GM23338 (cell line): ENCODE measurements at regions not wholly inside any gene's neighbourhood (a gene's known extent, or its start where the extent isn't known, plus 50 kb on each side); places are given as distances from the start of the nearest gene placed in this dataset.

ENCODE experiments used
- ATAC-seq: fragments of 200-7000 bp; cut with Tn5 transposase; 3 replicates; pipeline ENCODE4 v1.9.1; 2020
- DNase-seq: peaks from one replicate; pipeline ENCODE4 v3.0.0-alpha.2; 2015; ENCODE audit warnings: low spot score
- H2AFZ ChIP-seq: fragments of 200-600 bp; sonication (generic); 2 replicates; pipeline ENCODE4 v1.8.0; 2016; ENCODE audit warnings: antibody characterized with exemption, mild to moderate bottlenecking, moderate library complexity
- H3F3A ChIP-seq: fragments of 200-600 bp; sonication (generic); replicated peaks from 2 replicates; pipeline ENCODE4 v1.8.0; 2017; ENCODE audit warnings: antibody characterized with exemption, mixed run types, low read depth
- H3K27ac ChIP-seq: fragments of 200-600 bp; sonication (generic); 2 replicates; pipeline ENCODE4 v1.6.1; 2016; ENCODE audit warnings: low read depth
- H3K27me3 ChIP-seq: fragments of 200-600 bp; sonication (generic); 2 replicates; pipeline ENCODE4 v1.8.0; 2016; ENCODE audit warnings: mild to moderate bottlenecking, mixed run types, moderate library complexity; ENCODE audit not compliant: insufficient read depth
- H3K36me3 ChIP-seq: fragments of 200-600 bp; sonication (generic); 2 replicates; pipeline ENCODE4 v1.8.0; 2016; ENCODE audit warnings: mild to moderate bottlenecking; ENCODE audit not compliant: insufficient read depth
- H3K4me1 ChIP-seq: fragments of 200-600 bp; sonication (generic); 2 replicates; pipeline ENCODE4 v1.8.0; 2016; ENCODE audit warnings: mild to moderate bottlenecking, moderate library complexity; ENCODE audit not compliant: insufficient read depth
- H3K4me2 ChIP-seq: fragments of 200-600 bp; sonication (generic); 2 replicates; pipeline ENCODE4 v1.7.1; 2017; ENCODE audit warnings: mixed run types
- H3K4me3 ChIP-seq: fragments of 200-600 bp; sonication (generic); 2 replicates; pipeline ENCODE4 v1.6.1; 2016; ENCODE audit warnings: mixed run types
- H3K79me2 ChIP-seq: fragments of 200-600 bp; sonication (generic); replicated peaks from 2 replicates; pipeline ENCODE4 v1.8.0; 2017; ENCODE audit warnings: mild to moderate bottlenecking; ENCODE audit not compliant: insufficient read depth
- H3K9me2 ChIP-seq: fragments of 200-600 bp; sonication (generic); 2 replicates; pipeline ENCODE4 v1.8.0; 2017; ENCODE audit not compliant: insufficient read depth
- H4K20me1 ChIP-seq: fragments of 200-600 bp; sonication (generic); replicated peaks from 2 replicates; pipeline ENCODE4 v1.8.0; 2017; ENCODE audit warnings: mild to moderate bottlenecking; ENCODE audit not compliant: insufficient read depth
- H3K27ac Mint-ChIP-seq: 2 replicates; pipeline ENCODE4 v1.8.0; 2020; ENCODE audit warnings: inconsistent platforms, mild to moderate bottlenecking, moderate library complexity, mixed read lengths
- H3K27me3 Mint-ChIP-seq: 3 replicates; pipeline ENCODE4 v1.8.0; 2022; ENCODE audit warnings: low read depth, mild to moderate bottlenecking, moderate library complexity, mixed read lengths, inconsistent platforms; ENCODE audit not compliant: insufficient read depth, poor library complexity
- H3K36me3 Mint-ChIP-seq: 3 replicates; pipeline ENCODE4 v1.8.0; 2021; ENCODE audit warnings: low read depth, mild to moderate bottlenecking, inconsistent platforms, moderate library complexity, mixed read lengths
- H3K4me1 Mint-ChIP-seq: 3 replicates; pipeline ENCODE4 v1.8.0; 2020; ENCODE audit warnings: mild to moderate bottlenecking, inconsistent platforms, mixed read lengths
- H3K4me3 Mint-ChIP-seq: 3 replicates; pipeline ENCODE4 v1.8.0; 2021; ENCODE audit warnings: moderate library complexity, mild to moderate bottlenecking, inconsistent platforms, mixed read lengths
- H3K9me3 Mint-ChIP-seq: 3 replicates; pipeline ENCODE4 v1.8.0; 2020; ENCODE audit warnings: moderate library complexity, mild to moderate bottlenecking, inconsistent platforms, mixed read lengths
- CREB1 ChIP-seq: fragments of 250-450 bp; sonication (Bioruptor Pico); IDR thresholded peaks from 2 replicates; pipeline ENCODE4 v1.5.0; 2020; ENCODE audit warnings: low read depth, mild to moderate bottlenecking, moderate library complexity
- EZH2 ChIP-seq: fragments of 200-600 bp; sonication (generic); IDR thresholded peaks from one replicate; pipeline ENCODE4 v1.8.0; 2017; ENCODE audit warnings: antibody characterized with exemption, mild to moderate bottlenecking, low read depth; ENCODE audit not compliant: unreplicated experiment
- EZH2phosphoT487 ChIP-seq: fragments of 200-600 bp; sonication (generic); IDR thresholded peaks from one replicate; pipeline ENCODE4 v1.8.1; 2018; ENCODE audit warnings: antibody characterized with exemption; ENCODE audit not compliant: unreplicated experiment
- JUNB ChIP-seq: IDR thresholded peaks from one replicate; pipeline ENCODE4 v1.6.1; 2016; ENCODE audit warnings: antibody characterized with exemption; ENCODE audit not compliant: unreplicated experiment
- STAT1 ChIP-seq: IDR thresholded peaks from one replicate; pipeline ENCODE4 v1.6.1; 2016; ENCODE audit warnings: antibody characterized with exemption; ENCODE audit not compliant: unreplicated experiment
- ZNF331 ChIP-seq: fragments of 250-450 bp; sonication (Bioruptor Pico); IDR thresholded peaks from 2 replicates; pipeline ENCODE4 v1.5.0; 2020; ENCODE audit warnings: low read depth, mild to moderate bottlenecking, moderate library complexity
- TF ChIP-seq, protein P1 (sequence below), 2 experiments: fragments of 200-600 bp in 1 of 2; sonication (generic) in 1 of 2; conservative IDR thresholded peaks; 2 replicates each; pipeline versions ENCODE4 v1.5.1 to v1.6.1; 2016 to 2017; ENCODE audit warnings: antibody characterized with exemption in 2 of 2, low read depth in 2 of 2, mild to moderate bottlenecking in 2 of 2, moderate library complexity in 1 of 2
- TF ChIP-seq, protein P2 (sequence below): IDR thresholded peaks from one replicate; pipeline ENCODE4 v1.6.1; 2018; ENCODE audit warnings: antibody characterized with exemption; ENCODE audit not compliant: unreplicated experiment

DNA sequence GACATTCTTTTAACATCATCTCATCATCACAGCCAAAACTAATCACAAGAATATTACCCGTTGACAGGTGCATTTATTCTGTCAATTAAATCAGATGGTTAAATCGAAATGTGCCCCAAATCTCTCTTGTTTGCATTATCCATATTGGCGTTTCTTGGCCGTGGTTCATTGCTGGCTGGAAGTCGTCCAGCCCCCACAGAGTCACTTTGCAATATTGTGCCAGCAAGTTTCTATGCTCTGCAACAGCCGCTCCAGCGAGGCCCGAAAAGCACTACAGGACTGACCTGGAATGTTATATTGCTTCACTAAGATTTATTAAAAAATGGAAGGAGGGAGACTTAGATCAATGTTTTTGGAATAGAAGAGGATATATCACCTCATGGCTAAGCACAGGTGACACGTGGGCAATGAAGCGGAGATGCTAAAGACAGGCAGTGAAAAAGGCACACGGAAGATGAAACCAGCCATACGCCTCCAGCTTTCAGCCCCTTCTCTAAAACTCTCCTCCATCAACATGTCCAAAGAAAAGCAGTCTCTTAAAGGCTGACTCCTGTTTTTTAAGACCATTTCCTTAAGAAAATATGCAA, 176.8 kb upstream of the VRK2 start:
- Mint-ChIP-seq H3K9me3 (no peaks in the 10 kb centered on the region), H3K27ac (no peak overlapping the region), H3K27me3 (peaks cover 2% of the 10 kb centered on the region), H3K4me1 (no peaks in the 10 kb centered on the region), H3K36me3 (no peaks in the 10 kb centered on the region), H3K4me3 (no peak overlapping the region)
- H3K79me2 ChIP-seq = no peaks in the 10 kb centered on the region
- ATAC-seq (no peak), DNase-seq (no peak)
- H3K36me3 ChIP-seq = no peaks in the 10 kb centered on the region
- no peaks in the 10 kb centered on the region for H3K27me3 ChIP-seq
- no peaks in the 10 kb centered on the region for H3F3A ChIP-seq
- H3K27ac ChIP-seq = no peak overlapping the region
- no peaks in the 10 kb centered on the region for H3K4me1 ChIP-seq
- H2AFZ ChIP-seq = peak overlapping the region; percentile 30; the same call in 1 of the 2 replicates
- H3K9me2 ChIP-seq = no peaks in the 10 kb centered on the region; the same call in 1 of the 2 replicates
- H3K4me2 ChIP-seq = no peak overlapping the region
- H4K20me1 ChIP-seq = no peaks in the 10 kb centered on the region
- H3K4me3 ChIP-seq = no peak overlapping the region
- no peak for TF ChIP-seq CREB1 (CRISPR knock-in tag)
- TF ChIP-seq EZH2phosphoT487 = no peak
- TF ChIP-seq, protein P1, sequence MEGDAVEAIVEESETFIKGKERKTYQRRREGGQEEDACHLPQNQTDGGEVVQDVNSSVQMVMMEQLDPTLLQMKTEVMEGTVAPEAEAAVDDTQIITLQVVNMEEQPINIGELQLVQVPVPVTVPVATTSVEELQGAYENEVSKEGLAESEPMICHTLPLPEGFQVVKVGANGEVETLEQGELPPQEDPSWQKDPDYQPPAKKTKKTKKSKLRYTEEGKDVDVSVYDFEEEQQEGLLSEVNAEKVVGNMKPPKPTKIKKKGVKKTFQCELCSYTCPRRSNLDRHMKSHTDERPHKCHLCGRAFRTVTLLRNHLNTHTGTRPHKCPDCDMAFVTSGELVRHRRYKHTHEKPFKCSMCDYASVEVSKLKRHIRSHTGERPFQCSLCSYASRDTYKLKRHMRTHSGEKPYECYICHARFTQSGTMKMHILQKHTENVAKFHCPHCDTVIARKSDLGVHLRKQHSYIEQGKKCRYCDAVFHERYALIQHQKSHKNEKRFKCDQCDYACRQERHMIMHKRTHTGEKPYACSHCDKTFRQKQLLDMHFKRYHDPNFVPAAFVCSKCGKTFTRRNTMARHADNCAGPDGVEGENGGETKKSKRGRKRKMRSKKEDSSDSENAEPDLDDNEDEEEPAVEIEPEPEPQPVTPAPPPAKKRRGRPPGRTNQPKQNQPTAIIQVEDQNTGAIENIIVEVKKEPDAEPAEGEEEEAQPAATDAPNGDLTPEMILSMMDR (conservative IDR thresholded peaks at IDR 0.05; ENCODE audit: low read depth in 2 of 2) = no peak

DNA sequence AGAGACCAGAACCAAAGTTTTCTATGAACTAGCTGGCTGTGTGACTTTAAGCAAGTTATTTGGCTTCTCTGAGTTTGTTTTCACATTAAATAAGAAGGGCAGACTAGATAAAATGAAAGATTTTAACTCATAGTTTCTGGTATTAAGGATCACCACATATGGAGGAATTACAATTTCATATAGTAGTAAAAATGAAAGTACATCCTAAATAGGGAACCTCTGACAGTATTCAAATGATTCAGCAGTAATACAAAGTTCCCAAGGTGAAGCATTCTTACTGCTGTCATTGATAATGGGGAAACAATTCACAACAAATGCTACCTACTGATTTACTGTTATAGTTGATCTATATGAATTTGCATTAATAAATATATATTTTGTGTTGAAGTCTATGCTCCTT, 170.3 kb upstream of the VRK2 start:
- no peaks in the 10 kb centered on the region for H3K36me3 ChIP-seq
- no peak overlapping the region for H3K4me3 Mint-ChIP-seq
- H3K4me3 ChIP-seq = no peak overlapping the region
- H4K20me1 ChIP-seq = no peaks in the 10 kb centered on the region
- H3K79me2 ChIP-seq = no peaks in the 10 kb centered on the region
- no peak overlapping the region for H3K27ac ChIP-seq
- H3K4me2 ChIP-seq = no peak overlapping the region
- DNase-seq (no peak), ATAC-seq (no peak)
- H3F3A ChIP-seq = no peaks in the 10 kb centered on the region
- no peak overlapping the region for H2AFZ ChIP-seq
- TF ChIP-seq, protein P2, sequence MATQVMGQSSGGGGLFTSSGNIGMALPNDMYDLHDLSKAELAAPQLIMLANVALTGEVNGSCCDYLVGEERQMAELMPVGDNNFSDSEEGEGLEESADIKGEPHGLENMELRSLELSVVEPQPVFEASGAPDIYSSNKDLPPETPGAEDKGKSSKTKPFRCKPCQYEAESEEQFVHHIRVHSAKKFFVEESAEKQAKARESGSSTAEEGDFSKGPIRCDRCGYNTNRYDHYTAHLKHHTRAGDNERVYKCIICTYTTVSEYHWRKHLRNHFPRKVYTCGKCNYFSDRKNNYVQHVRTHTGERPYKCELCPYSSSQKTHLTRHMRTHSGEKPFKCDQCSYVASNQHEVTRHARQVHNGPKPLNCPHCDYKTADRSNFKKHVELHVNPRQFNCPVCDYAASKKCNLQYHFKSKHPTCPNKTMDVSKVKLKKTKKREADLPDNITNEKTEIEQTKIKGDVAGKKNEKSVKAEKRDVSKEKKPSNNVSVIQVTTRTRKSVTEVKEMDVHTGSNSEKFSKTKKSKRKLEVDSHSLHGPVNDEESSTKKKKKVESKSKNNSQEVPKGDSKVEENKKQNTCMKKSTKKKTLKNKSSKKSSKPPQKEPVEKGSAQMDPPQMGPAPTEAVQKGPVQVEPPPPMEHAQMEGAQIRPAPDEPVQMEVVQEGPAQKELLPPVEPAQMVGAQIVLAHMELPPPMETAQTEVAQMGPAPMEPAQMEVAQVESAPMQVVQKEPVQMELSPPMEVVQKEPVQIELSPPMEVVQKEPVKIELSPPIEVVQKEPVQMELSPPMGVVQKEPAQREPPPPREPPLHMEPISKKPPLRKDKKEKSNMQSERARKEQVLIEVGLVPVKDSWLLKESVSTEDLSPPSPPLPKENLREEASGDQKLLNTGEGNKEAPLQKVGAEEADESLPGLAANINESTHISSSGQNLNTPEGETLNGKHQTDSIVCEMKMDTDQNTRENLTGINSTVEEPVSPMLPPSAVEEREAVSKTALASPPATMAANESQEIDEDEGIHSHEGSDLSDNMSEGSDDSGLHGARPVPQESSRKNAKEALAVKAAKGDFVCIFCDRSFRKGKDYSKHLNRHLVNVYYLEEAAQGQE = no peak
- no peak for TF ChIP-seq EZH2phosphoT487
- no peak for TF ChIP-seq STAT1
- TF ChIP-seq JUNB = no peak
- TF ChIP-seq ZNF331 (CRISPR knock-in tag) = no peak
- TF ChIP-seq EZH2 = no peak
- no peaks in the 10 kb centered on the region for H3K27me3 ChIP-seq
- no peaks in the 10 kb centered on the region for H3K9me3 Mint-ChIP-seq
- H3K36me3 Mint-ChIP-seq = no peaks in the 10 kb centered on the region
- H3K4me1 Mint-ChIP-seq = peaks cover 5% of the 10 kb centered on the region; the same call in 2 of the 3 replicates
- no peaks in the 10 kb centered on the region for H3K27me3 Mint-ChIP-seq
- H3K27ac Mint-ChIP-seq = no peak overlapping the region
- no peaks in the 10 kb centered on the region for H3K4me1 ChIP-seq
- 0 out of 2 replicates have a peak, but pooled peaks cover 3% of the 10 kb centered on the region for H3K9me2 ChIP-seq
